GM12875 (cell line): ENCODE measurements at regions not wholly inside any gene's neighbourhood (a gene's known extent, or its start where the extent isn't known, plus 50 kb on each side); places are given as distances from the start of the nearest gene placed in this dataset.
"Not testable (repeated sequence)": the region's sequence is repeated elsewhere in the genome, so short reads cannot be mapped to it uniquely, and the experiment has no call there.

Source experiments
- H3K4me3 ChIP-seq: one replicate; pipeline ENCODE4 v1.5.1; 2011; ENCODE audit warnings: low read depth, low read length, control low read depth
- CTCF ChIP-seq: IDR thresholded peaks from 2 replicates; pipeline ENCODE4 v1.5.1; 2011; ENCODE audit warnings: low read depth, mild to moderate bottlenecking, control low read depth, inconsistent platforms, low read length, moderate library complexity, borderline replicate concordance; ENCODE audit not compliant: insufficient read depth

DNA sequence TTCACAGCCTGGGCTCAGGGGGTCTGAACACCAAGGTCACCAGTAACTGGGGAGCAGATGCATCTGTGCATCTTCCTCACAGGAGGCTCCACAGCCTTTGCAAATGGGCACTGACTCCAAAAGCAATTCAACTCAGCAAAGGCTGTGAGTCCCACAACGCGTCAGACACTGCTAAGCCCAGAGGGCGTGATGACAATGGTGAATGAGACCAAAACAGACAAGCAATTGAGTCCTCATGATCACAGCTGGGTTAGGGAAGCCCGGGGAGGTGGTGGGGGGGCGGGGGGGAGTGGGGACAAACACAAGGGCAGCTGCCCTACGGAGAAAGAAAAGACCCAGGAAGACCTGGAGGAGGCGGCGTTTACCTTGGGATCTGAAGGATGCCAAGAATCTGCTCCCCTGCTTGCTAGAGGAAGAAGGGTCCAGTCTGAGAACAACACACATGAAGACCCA lies 61.6 kb upstream of the RNF32 start:
- H3K4me3 ChIP-seq = no peak overlapping the region
- no peak for TF ChIP-seq CTCF

GRCh38 chr7:156578578-156578940 lies 62.0 kb upstream of the RNF32 start:
- no peak for TF ChIP-seq CTCF
- no peak overlapping the region for H3K4me3 ChIP-seq

GRCh38 chr7:156577645-156578577 lies 62.7 kb upstream of the RNF32 start:
- no peak for TF ChIP-seq CTCF

GRCh38 chr7:156576216-156577058 lies 64.1 kb upstream of the RNF32 start:
- TF ChIP-seq CTCF = no peak
- H3K4me3 ChIP-seq = no peak overlapping the region

More at GRCh38 chr7:156577645-156578577, 62.7 kb upstream of the RNF32 start:
- no peak overlapping the region for H3K4me3 ChIP-seq

DNA sequence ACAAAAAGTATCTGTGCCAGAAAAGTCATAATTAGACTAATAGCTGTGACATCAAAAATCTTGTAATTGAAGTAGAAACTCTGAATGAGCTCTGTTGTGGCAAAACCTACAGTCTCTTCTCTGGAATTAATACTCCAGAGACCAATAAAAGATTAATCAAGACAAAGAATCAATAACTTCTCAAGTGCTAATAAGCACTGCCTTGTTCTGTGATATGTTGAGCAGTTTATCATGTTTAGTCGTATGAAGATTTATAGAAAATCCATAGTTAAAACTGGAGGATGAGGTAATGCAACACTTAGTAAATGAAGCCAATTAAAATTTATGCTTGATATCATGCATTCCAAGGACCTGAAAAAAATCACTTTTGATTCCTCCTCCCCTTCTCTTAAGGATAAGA lies 72.3 kb upstream of the RNF32 start:
- H3K4me3 ChIP-seq = no peak overlapping the region
- no peak for TF ChIP-seq CTCF

GRCh38 chr7:156566812-156567549 lies 73.6 kb upstream of the RNF32 start:
- H3K4me3 ChIP-seq = no peak overlapping the region
- no peak for TF ChIP-seq CTCF

DNA sequence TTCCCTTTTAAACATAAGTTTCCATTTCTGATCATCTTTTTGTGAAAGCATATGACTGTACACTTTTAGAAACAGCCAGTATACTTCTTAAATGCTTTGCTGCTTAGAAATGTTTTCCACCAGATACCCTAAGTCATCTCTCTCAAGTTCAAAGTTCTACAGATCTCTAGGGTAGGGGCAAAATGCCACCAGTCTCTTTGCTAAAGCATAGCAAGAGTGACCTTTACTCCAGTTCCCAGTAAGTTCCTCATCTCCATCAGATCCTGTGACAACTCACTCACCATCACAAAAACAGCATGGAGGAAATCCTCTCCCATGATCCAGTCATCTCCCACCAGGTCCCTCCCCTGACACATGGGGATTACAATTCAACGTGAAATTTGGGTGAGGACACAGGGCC lies 75.6 kb upstream of the RNF32 start:
- not testable (repeated sequence) for H3K4me3 ChIP-seq
